OCI-LY3 (cell line): ENCODE measurements at regions not wholly inside any gene's neighbourhood (a gene's known extent, or its start where the extent isn't known, plus 50 kb on each side); places are given as distances from the start of the nearest gene placed in this dataset.

ENCODE experiments used
- H2AFZ ChIP-seq: fragments of 200-600, 300-600 bp; shearing (Covaris generic); 2 replicates; pipeline ENCODE4 v1.6.0; 2014; ENCODE audit warnings: antibody characterized with exemption, low read depth, low read length
- H3K27ac ChIP-seq: fragments of 200-600, 300-600 bp; sonication (generic); 2 replicates; pipeline ENCODE4 v1.5.1; 2014; ENCODE audit warnings: mild to moderate bottlenecking, low read length, moderate library complexity, mixed read lengths
- H3K27me3 ChIP-seq: fragments of 200-600, 300-600 bp; sonication (generic); 2 replicates; pipeline ENCODE4 v1.6.1; 2014; ENCODE audit warnings: low read depth, low read length, mixed read lengths
- H3K36me3 ChIP-seq: fragments of 200-600, 300-600 bp; sonication (generic); replicated peaks from 2 replicates; pipeline ENCODE3; 2014; ENCODE audit warnings: low read depth, low read length, mixed read lengths
- H3K4me1 ChIP-seq: fragments of 300-600, 200-600 bp; sonication (generic); 2 replicates; pipeline ENCODE4 v1.6.1; 2014; ENCODE audit warnings: low read length, mixed read lengths
- H3K4me2 ChIP-seq: fragments of 200-600, 300-600 bp; sonication (generic); 2 replicates; pipeline ENCODE4 v1.6.1; 2014; ENCODE audit warnings: low read length, mixed read lengths
- H3K4me3 ChIP-seq: fragments of 300-600, 200-600 bp; sonication (generic); 2 replicates; pipeline ENCODE4 v1.5.1; 2014; ENCODE audit warnings: antibody characterized with exemption, mild to moderate bottlenecking, low read length, moderate library complexity
- H3K79me2 ChIP-seq: fragments of 300-600, 200-600 bp; shearing (Covaris generic); 2 replicates; pipeline ENCODE4 v1.6.1; 2014; ENCODE audit warnings: mild to moderate bottlenecking, low read length, mixed read lengths
- H3K9ac ChIP-seq: fragments of 300-600, 200-600 bp; shearing (Covaris generic); 2 replicates; pipeline ENCODE4 v1.6.0; 2014; ENCODE audit warnings: mild to moderate bottlenecking, low read length, moderate library complexity
- H3K9me3 ChIP-seq: fragments of 200-600, 300-600 bp; shearing (Covaris generic); 2 replicates; pipeline ENCODE4 v1.6.1; 2014; ENCODE audit warnings: low read length, mixed read lengths; ENCODE audit not compliant: insufficient read depth
- H4K20me1 ChIP-seq: fragments of 200-600, 300-600 bp; sonication (generic); 2 replicates; pipeline ENCODE4 v1.6.1; 2016; ENCODE audit warnings: low read length, mixed read lengths; ENCODE audit not compliant: insufficient read depth
- CTCF ChIP-seq: fragments of 200-600, 300-600 bp; sonication (generic); IDR thresholded peaks from 2 replicates; pipeline ENCODE4 v1.5.1; 2014; ENCODE audit warnings: antibody characterized with exemption, low read length, low read depth
- EZH2phosphoT487 ChIP-seq: fragments of 200-600 bp; shearing (Covaris generic); IDR thresholded peaks from 2 replicates; pipeline ENCODE4 v1.6.1; 2018; ENCODE audit warnings: antibody characterized with exemption, mixed run types, low read depth

- no peaks in the 10 kb centered on the region for H3K36me3 ChIP-seq
- H2AFZ ChIP-seq: no peak overlapping the region
- TF ChIP-seq EZH2phosphoT487 (no peak), CTCF (no peak)
- H4K20me1 ChIP-seq: no peaks in the 10 kb centered on the region
- no peak overlapping the region for H3K27ac ChIP-seq
- H3K9me3 ChIP-seq: no peaks in the 10 kb centered on the region
- no peak overlapping the region for H3K4me2 ChIP-seq
- peaks cover 1% of the 10 kb centered on the region for H3K27me3 ChIP-seq
- no peaks in the 10 kb centered on the region for H3K79me2 ChIP-seq
- H3K4me1 ChIP-seq: no peaks in the 10 kb centered on the region
- no peak overlapping the region for H3K9ac ChIP-seq
- H3K4me3 ChIP-seq: no peak overlapping the region
Measured at GRCh38 chr11:130783323-130783722, 133.0 kb downstream of the SNX19 start.

- Histone ChIP-seq H3K79me2 (no peaks in the 10 kb centered on the region), H3K4me1 (no peaks in the 10 kb centered on the region), H3K4me2 (no peak overlapping the region), H3K9ac (no peak overlapping the region), H3K27ac (no peak overlapping the region), H2AFZ (no peak overlapping the region), H3K4me3 (no peak overlapping the region), H3K9me3 (peaks cover 4% of the 10 kb centered on the region; the same call in 1 of the 2 replicates), H3K36me3 (no peaks in the 10 kb centered on the region), H4K20me1 (no peaks in the 10 kb centered on the region), H3K27me3 (peaks cover 4% of the 10 kb centered on the region)
- TF ChIP-seq EZH2phosphoT487 (no peak), CTCF (no peak)
Measured at GRCh38 chr11:130785380-130786116, 130.7 kb downstream of the SNX19 start.

- Histone ChIP-seq H3K4me3 (no peak overlapping the region), H3K36me3 (no peaks in the 10 kb centered on the region), H3K4me2 (no peak overlapping the region), H3K4me1 (no peaks in the 10 kb centered on the region), H4K20me1 (no peaks in the 10 kb centered on the region), H3K9ac (no peak overlapping the region), H3K27ac (no peak overlapping the region), H3K79me2 (no peaks in the 10 kb centered on the region), H3K27me3 (peaks cover 4% of the 10 kb centered on the region), H3K9me3 (peaks cover 9% of the 10 kb centered on the region; the same call in 1 of the 2 replicates), H2AFZ (no peak overlapping the region)
- TF ChIP-seq CTCF (no peak), EZH2phosphoT487 (no peak)
Measured at GRCh38 chr11:130786586-130786985, 129.7 kb downstream of the SNX19 start.

- TF ChIP-seq CTCF: no peak
- no peak for TF ChIP-seq EZH2phosphoT487
- Histone ChIP-seq H4K20me1 (no peaks in the 10 kb centered on the region), H3K4me3 (no peak overlapping the region), H3K27ac (no peak overlapping the region), H2AFZ (no peak overlapping the region), H3K4me1 (no peaks in the 10 kb centered on the region), H3K79me2 (no peaks in the 10 kb centered on the region), H3K9me3 (peaks cover 9% of the 10 kb centered on the region; the same call in 1 of the 2 replicates), H3K27me3 (peaks cover 4% of the 10 kb centered on the region), H3K4me2 (no peak overlapping the region), H3K9ac (no peak overlapping the region), H3K36me3 (no peaks in the 10 kb centered on the region)
Measured at GRCh38 chr11:130787092-130787616, 129.1 kb downstream of the SNX19 start.
